ENCODE measurements at regions not wholly inside any gene's neighbourhood (a gene's known extent, or its start where the extent isn't known, plus 50 kb on each side); places are given as distances from the start of the nearest gene placed in this dataset.

DNA sequence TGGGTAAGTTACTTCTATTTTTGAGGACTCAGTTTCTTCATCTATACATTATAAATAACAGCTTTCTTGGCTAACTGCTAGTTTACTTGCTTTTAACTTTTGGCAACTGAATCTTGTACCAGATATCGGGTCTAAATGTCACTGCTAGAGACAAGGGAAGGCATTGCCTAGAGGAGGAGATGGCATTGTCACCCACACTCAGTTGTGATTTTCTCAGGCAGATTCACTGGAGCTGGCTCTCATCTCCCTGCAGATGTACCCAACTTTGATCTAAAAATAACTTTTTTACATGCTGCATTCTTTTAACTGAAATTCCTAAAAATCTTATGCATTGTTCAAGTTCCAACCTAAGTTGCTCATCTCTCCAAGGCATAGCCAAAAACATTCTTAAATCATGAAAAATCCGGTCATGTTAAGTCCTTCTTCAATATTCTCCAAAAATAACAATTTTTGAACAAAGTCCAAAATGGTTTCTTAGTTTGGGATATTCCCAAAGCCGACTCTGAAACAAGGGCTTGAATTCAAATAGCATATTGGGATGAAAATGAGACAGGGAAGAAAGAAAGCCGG, 469.0 kb upstream of the BOD1L1 start:
- POLR2A ChIA-PET (ENCODE audit: unreplicated experiment), result no interaction called here
- ATAC-seq, result no peak

DNA sequence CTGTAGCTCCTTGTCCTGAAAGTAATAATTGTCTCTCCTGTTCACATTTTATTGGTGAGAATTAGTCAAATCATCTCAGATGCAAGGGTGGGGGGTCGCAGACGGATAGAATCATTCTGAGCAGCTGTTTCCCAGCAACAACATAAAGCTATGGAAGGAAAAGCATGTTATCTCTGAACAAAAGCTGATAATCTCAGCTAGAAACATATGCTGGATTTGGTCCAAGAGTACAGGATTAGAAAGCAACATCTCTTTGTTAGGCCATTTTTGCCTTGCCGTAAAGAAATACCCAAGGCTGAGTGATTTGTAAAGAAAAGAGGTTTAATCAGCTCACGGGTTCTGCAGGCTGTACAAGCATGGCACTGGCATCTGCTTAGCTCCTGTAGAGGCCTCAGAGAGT, 472.8 kb upstream of the BOD1L1 start:
- Histone ChIP-seq H3K27me3 (ENCODE audit: low read length) (no peaks in the 10 kb centered on the region), H4K20me1 (ENCODE audit: low read length) (no peaks in the 10 kb centered on the region), H3K4me1 (ENCODE audit: insufficient read depth, low read length) (no peaks in the 10 kb centered on the region), H3F3A (ENCODE audit: low read length, unreplicated experiment) (no peaks in the 10 kb centered on the region), H3K4me3 (ENCODE audit: low read length) (no peak overlapping the region), H3K9me2 (replicated peaks; ENCODE audit: low read length) (no peaks in the 10 kb centered on the region), H3K4me2 (ENCODE audit: low read length) (no peak overlapping the region), H3K36me3 (ENCODE audit: low read depth, low read length) (no peaks in the 10 kb centered on the region), H3K9me3 (ENCODE audit: low read length) (no peaks in the 10 kb centered on the region), H3K79me2 (ENCODE audit: low read length) (no peaks in the 10 kb centered on the region), H3K27ac (ENCODE audit: low read length) (no peak overlapping the region), H2AFZ (ENCODE audit: low read length) (no peak overlapping the region), H3K9ac (ENCODE audit: low read length) (no peak overlapping the region)
- BruUV-seq (replicated peaks), result no TSS peak
- ChIA-PET CTCF (no interaction called here), POLR2A (ENCODE audit: unreplicated experiment) (no interaction called here)
- no peak for DNase-seq
- no peak for TF ChIP-seq EZH2 (IDR thresholded peaks at IDR 0.05; ENCODE audit: low read length, unreplicated experiment)
- TF ChIP-seq, protein P1, sequence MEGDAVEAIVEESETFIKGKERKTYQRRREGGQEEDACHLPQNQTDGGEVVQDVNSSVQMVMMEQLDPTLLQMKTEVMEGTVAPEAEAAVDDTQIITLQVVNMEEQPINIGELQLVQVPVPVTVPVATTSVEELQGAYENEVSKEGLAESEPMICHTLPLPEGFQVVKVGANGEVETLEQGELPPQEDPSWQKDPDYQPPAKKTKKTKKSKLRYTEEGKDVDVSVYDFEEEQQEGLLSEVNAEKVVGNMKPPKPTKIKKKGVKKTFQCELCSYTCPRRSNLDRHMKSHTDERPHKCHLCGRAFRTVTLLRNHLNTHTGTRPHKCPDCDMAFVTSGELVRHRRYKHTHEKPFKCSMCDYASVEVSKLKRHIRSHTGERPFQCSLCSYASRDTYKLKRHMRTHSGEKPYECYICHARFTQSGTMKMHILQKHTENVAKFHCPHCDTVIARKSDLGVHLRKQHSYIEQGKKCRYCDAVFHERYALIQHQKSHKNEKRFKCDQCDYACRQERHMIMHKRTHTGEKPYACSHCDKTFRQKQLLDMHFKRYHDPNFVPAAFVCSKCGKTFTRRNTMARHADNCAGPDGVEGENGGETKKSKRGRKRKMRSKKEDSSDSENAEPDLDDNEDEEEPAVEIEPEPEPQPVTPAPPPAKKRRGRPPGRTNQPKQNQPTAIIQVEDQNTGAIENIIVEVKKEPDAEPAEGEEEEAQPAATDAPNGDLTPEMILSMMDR (conservative IDR thresholded peaks at IDR 0.05; ENCODE audit: low read depth, low read length), result no peak
- no peak for TF ChIP-seq EZH2phosphoT487 (IDR thresholded peaks at IDR 0.05; ENCODE audit: borderline replicate concordance, low read length)
- no peak for ATAC-seq
- intact Hi-C loops (cut with micrococcal nuclease), result no loop called here

More for the DNA sequence above, 469.0 kb upstream of the BOD1L1 start:
- H3K79me2 ChIP-seq (ENCODE audit: low read length), result no peaks in the 10 kb centered on the region
- H4K20me1 ChIP-seq (ENCODE audit: low read length), result no peaks in the 10 kb centered on the region
- H2AFZ ChIP-seq (ENCODE audit: low read length), result no peak overlapping the region
- H3K4me2 ChIP-seq (ENCODE audit: low read length), result no peak overlapping the region
- H3F3A ChIP-seq (ENCODE audit: low read length, unreplicated experiment), result no peaks in the 10 kb centered on the region
- no peaks in the 10 kb centered on the region for H3K9me2 ChIP-seq (replicated peaks; ENCODE audit: low read length)
- no peak overlapping the region for H3K27ac ChIP-seq (ENCODE audit: low read length)
- H3K4me1 ChIP-seq (ENCODE audit: insufficient read depth, low read length), result no peaks in the 10 kb centered on the region
- no peak overlapping the region for H3K4me3 ChIP-seq (ENCODE audit: low read length)
- DNase-seq, result no peak
- intact Hi-C loops (cut with micrococcal nuclease), result no loop called here
- CTCF ChIA-PET, result no interaction called here
- no peaks in the 10 kb centered on the region for H3K36me3 ChIP-seq (ENCODE audit: low read depth, low read length)
- BruUV-seq (replicated peaks), result no TSS peak
- no peaks in the 10 kb centered on the region for H3K9me3 ChIP-seq (ENCODE audit: low read length)
- H3K27me3 ChIP-seq (ENCODE audit: low read length), result no peaks in the 10 kb centered on the region
- no peak for TF ChIP-seq EZH2 (IDR thresholded peaks at IDR 0.05; ENCODE audit: low read length, unreplicated experiment)
- TF ChIP-seq, protein P1 (conservative IDR thresholded peaks at IDR 0.05; ENCODE audit: low read depth, low read length), result no peak
- H3K9ac ChIP-seq (ENCODE audit: low read length), result no peak overlapping the region

DNA sequence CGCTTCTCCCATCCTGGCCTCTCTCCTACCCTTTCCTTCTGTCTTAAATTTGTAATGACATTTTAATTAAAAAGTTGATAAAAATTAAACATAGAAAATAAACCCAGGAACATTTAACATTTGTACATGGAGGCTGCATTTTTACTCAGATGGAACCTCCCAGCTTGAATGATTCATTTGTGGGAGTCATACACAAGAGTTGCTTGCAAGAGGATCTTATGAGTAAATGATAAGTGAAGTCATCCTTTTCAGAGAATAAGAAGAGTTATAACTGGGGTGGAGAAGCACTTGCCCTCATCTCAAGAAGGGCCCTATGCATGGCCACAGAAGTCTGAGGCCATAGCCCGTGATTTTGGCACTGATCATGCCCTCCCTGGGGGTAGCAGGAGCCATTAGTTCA, 482.9 kb upstream of the BOD1L1 start:
- H4K20me1 ChIP-seq (ENCODE audit: low read length), result no peaks in the 10 kb centered on the region
- no peaks in the 10 kb centered on the region for H3K27me3 ChIP-seq (ENCODE audit: low read length)
- CTCF ChIA-PET, result no interaction called here
- no peak overlapping the region; the same call in 1 of the 2 replicates for H3K9ac ChIP-seq (ENCODE audit: low read length)
- peak; percentile 61 for ATAC-seq
- H3K36me3 ChIP-seq (ENCODE audit: low read depth, low read length), result no peaks in the 10 kb centered on the region
- H3K9me3 ChIP-seq (ENCODE audit: low read length), result no peaks in the 10 kb centered on the region
- H3K4me2 ChIP-seq (ENCODE audit: low read length), result peak overlapping the region; percentile 34; the same call in 1 of the 2 replicates
- H3K9me2 ChIP-seq (replicated peaks; ENCODE audit: low read length), result no peaks in the 10 kb centered on the region
- intact Hi-C loops (cut with micrococcal nuclease), result loop anchor here (2.0 to 5.0 kb wide), 2 partner anchors 72 to 204 kb away; no protein-coding TSS in a partner anchor
- DNase-seq, result peak; percentile 57
- peak overlapping the region; percentile 93 for H3K27ac ChIP-seq (ENCODE audit: low read length)
- POLR2A ChIA-PET (ENCODE audit: unreplicated experiment), result no interaction called here
- H3K4me3 ChIP-seq (ENCODE audit: low read length), result no peak overlapping the region
- 0 out of 2 replicates have a peak, but pooled peaks cover 5% of the 10 kb centered on the region for H3K79me2 ChIP-seq (ENCODE audit: low read length)
- TF ChIP-seq EZH2phosphoT487 (IDR thresholded peaks at IDR 0.05; ENCODE audit: borderline replicate concordance, low read length) (no peak), EZH2 (IDR thresholded peaks at IDR 0.05; ENCODE audit: low read length, unreplicated experiment) (no peak)
- TF ChIP-seq, protein P1 (conservative IDR thresholded peaks at IDR 0.05; ENCODE audit: low read depth, low read length), result no peak
- no TSS peak for BruUV-seq (replicated peaks)
- H2AFZ ChIP-seq (ENCODE audit: low read length), result no peak overlapping the region
- peaks cover 19% of the 10 kb centered on the region for H3K4me1 ChIP-seq (ENCODE audit: insufficient read depth, low read length)
- H3F3A ChIP-seq (ENCODE audit: low read length, unreplicated experiment), result no peaks in the 10 kb centered on the region
